ENCODE measurements at regions not wholly inside any gene's neighbourhood (a gene's known extent, or its start where the extent isn't known, plus 50 kb on each side); places are given as distances from the start of the nearest gene placed in this dataset.

DNA sequence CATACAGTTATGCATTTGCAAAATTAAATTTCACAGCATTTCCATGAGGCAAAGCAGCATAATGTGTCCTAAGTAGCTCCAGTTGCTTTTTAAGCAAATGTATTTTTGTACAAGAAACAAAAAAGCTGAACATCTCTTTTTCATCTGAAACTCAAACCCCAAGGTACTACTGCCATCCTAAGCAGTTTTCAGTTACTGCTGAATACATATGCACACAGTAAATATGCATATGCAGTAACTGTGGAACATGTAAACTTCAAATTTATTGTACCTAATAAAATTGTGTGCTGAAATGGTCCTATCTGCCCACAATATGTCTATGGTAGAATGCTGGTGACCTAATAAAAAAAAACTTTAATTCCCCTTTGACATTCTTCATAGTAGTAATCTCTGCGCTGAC is 458.6 kb upstream of the INTU start:
- Histone ChIP-seq H3K27me3 (ENCODE audit: control insufficient read depth, low read length) (no peaks in the 10 kb centered on the region), H3K79me2 (ENCODE audit: control insufficient read depth, low read length) (no peaks in the 10 kb centered on the region), H3K27ac (ENCODE audit: low read depth, low read length) (no peak overlapping the region), H4K20me1 (ENCODE audit: control insufficient read depth, insufficient read depth, low read depth, low read length) (no peaks in the 10 kb centered on the region), H3K9me2 (replicated peaks; ENCODE audit: control insufficient read depth, low read length) (no peaks in the 10 kb centered on the region), H3K36me3 (ENCODE audit: control insufficient read depth, low read length) (no peaks in the 10 kb centered on the region), H3K9me3 (ENCODE audit: control insufficient read depth, insufficient read depth, low read length) (no peaks in the 10 kb centered on the region), H3K4me2 (ENCODE audit: low read length) (no peak overlapping the region), H3F3A (ENCODE audit: control insufficient read depth, insufficient read depth) (no peaks in the 10 kb centered on the region), H3K4me3 (ENCODE audit: low read length) (no peak overlapping the region), H3K4me1 (ENCODE audit: control insufficient read depth, low read length) (no peaks in the 10 kb centered on the region)
- TF ChIP-seq EZH2phosphoT487 (IDR thresholded peaks at IDR 0.05; ENCODE audit: borderline replicate concordance, low read length) = no peak
- TF ChIP-seq, protein P1, sequence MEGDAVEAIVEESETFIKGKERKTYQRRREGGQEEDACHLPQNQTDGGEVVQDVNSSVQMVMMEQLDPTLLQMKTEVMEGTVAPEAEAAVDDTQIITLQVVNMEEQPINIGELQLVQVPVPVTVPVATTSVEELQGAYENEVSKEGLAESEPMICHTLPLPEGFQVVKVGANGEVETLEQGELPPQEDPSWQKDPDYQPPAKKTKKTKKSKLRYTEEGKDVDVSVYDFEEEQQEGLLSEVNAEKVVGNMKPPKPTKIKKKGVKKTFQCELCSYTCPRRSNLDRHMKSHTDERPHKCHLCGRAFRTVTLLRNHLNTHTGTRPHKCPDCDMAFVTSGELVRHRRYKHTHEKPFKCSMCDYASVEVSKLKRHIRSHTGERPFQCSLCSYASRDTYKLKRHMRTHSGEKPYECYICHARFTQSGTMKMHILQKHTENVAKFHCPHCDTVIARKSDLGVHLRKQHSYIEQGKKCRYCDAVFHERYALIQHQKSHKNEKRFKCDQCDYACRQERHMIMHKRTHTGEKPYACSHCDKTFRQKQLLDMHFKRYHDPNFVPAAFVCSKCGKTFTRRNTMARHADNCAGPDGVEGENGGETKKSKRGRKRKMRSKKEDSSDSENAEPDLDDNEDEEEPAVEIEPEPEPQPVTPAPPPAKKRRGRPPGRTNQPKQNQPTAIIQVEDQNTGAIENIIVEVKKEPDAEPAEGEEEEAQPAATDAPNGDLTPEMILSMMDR (IDR thresholded peaks at IDR 0.05; ENCODE audit: low read depth, low read length, poor library complexity, severe bottlenecking) = no peak

DNA sequence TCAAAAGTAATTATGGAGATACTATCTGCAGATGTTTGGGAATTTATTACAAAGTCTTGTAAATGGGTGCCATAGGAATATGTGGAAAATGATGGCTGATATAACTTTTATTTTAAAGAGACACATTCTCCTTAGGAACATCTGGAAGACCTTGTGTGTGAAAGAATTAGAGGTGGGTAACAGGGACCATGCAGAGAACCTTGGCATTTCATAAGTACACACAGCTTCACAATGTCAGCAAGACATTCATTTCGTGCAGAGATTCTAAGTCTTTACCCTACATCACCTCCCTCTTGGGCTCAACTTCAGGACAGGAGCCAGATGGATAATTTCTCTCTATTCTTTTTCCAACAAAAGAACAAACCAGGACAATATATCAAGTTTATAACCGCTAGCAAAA is 458.1 kb upstream of the INTU start:
- Histone ChIP-seq H3K4me3 (ENCODE audit: low read length) (no peak overlapping the region), H3K9me2 (replicated peaks; ENCODE audit: control insufficient read depth, low read length) (no peaks in the 10 kb centered on the region), H3F3A (ENCODE audit: control insufficient read depth, insufficient read depth) (no peaks in the 10 kb centered on the region), H3K27ac (ENCODE audit: low read depth, low read length) (no peak overlapping the region), H3K27me3 (ENCODE audit: control insufficient read depth, low read length) (no peaks in the 10 kb centered on the region), H3K4me1 (ENCODE audit: control insufficient read depth, low read length) (no peaks in the 10 kb centered on the region), H3K36me3 (ENCODE audit: control insufficient read depth, low read length) (no peaks in the 10 kb centered on the region), H4K20me1 (ENCODE audit: control insufficient read depth, insufficient read depth, low read depth, low read length) (no peaks in the 10 kb centered on the region), H3K9me3 (ENCODE audit: control insufficient read depth, insufficient read depth, low read length) (no peaks in the 10 kb centered on the region), H3K79me2 (ENCODE audit: control insufficient read depth, low read length) (no peaks in the 10 kb centered on the region), H3K4me2 (ENCODE audit: low read length) (no peak overlapping the region)
- TF ChIP-seq, protein P1 (IDR thresholded peaks at IDR 0.05; ENCODE audit: low read depth, low read length, poor library complexity, severe bottlenecking) = no peak
- TF ChIP-seq EZH2phosphoT487 (IDR thresholded peaks at IDR 0.05; ENCODE audit: borderline replicate concordance, low read length) = no peak

DNA sequence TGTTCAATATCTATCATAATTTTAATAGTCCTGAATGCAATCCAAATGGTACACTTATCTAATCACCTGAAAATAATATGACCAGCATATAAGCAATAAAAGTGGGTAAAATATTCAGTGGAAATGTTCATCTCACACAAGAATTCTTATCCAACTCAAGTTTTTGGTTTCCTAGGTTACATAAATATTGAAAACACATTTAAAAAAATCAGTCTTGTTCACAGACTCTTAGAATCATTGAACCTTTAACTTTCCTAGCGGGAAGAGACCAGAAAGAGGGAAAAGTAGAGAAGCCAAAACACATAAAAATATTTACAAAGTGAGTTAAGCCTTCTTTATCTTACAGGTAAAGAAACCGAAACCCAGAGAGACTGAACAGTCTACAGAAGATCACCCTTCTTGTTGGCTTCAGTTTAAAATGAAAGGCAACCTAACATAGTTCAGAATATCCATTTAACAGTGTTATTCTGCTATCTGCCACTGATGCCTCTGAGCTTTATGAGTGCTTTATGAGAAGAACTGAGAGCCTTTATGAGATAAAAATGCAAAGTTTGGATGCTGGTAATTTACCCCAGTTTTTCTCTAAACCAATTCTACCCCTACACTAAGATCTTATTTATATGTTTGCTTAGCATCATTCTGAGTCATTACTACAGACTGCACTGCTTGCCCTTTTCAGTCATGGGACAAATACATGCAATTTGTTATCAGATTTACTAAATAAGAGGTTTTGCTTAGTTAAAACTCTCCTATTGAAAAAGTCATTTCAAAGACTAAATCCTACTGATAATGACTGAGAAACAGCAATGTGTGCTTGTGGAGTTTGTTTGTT is 453.3 kb upstream of the INTU start:
- H3K36me3 ChIP-seq (ENCODE audit: control insufficient read depth, low read length) = no peaks in the 10 kb centered on the region
- TF ChIP-seq, protein P1 (IDR thresholded peaks at IDR 0.05; ENCODE audit: low read depth, low read length, poor library complexity, severe bottlenecking) = no peak
- TF ChIP-seq EZH2phosphoT487 (IDR thresholded peaks at IDR 0.05; ENCODE audit: borderline replicate concordance, low read length) = no peak
- no peaks in the 10 kb centered on the region for H3K4me1 ChIP-seq (ENCODE audit: control insufficient read depth, low read length)

More for the DNA sequence above, 453.3 kb upstream of the INTU start:
- Histone ChIP-seq H3K9me3 (ENCODE audit: control insufficient read depth, insufficient read depth, low read length) (no peaks in the 10 kb centered on the region), H3K4me3 (ENCODE audit: low read length) (no peak overlapping the region), H4K20me1 (ENCODE audit: control insufficient read depth, insufficient read depth, low read depth, low read length) (no peaks in the 10 kb centered on the region), H3K4me2 (ENCODE audit: low read length) (no peak overlapping the region), H3K9me2 (replicated peaks; ENCODE audit: control insufficient read depth, low read length) (no peaks in the 10 kb centered on the region), H3K27ac (ENCODE audit: low read depth, low read length) (no peak overlapping the region), H3K79me2 (ENCODE audit: control insufficient read depth, low read length) (no peaks in the 10 kb centered on the region), H3K27me3 (ENCODE audit: control insufficient read depth, low read length) (no peaks in the 10 kb centered on the region), H3F3A (ENCODE audit: control insufficient read depth, insufficient read depth) (no peaks in the 10 kb centered on the region)
